ENCODE measurements at regions not wholly inside any gene's neighbourhood (a gene's known extent, or its start where the extent isn't known, plus 50 kb on each side); places are given as distances from the start of the nearest gene placed in this dataset.

- no peaks in the 10 kb centered on the region for H3K4me1 ChIP-seq
- DNase-seq (ENCODE audit: low spot score in 2 of 2) = no peak
- no peaks in the 10 kb centered on the region for H3K9me3 ChIP-seq
- no peak for TF ChIP-seq POLR2A (IDR thresholded peaks at IDR 0.05)
- no peak for TF ChIP-seq EP300 (IDR thresholded peaks at IDR 0.05)
- no peak for TF ChIP-seq CTCF (IDR thresholded peaks at IDR 0.05)
- no peak overlapping the region for H3K4me3 ChIP-seq
- no peaks in the 10 kb centered on the region for H3K36me3 ChIP-seq
- no peaks in the 10 kb centered on the region for H3K27me3 ChIP-seq
- WGBS, 2 donors = 66 to 76% methylated on average over 4 of the region's 4 CpGs
- H3K27ac ChIP-seq = no peak overlapping the region
These were observed 458.7 kb downstream of the MATN1 start for GRCh38 chr1:30264672-30265025.

GRCh38 chr1:30263888-30264671 lies 459.3 kb downstream of the MATN1 start:
- Histone ChIP-seq H3K4me3 (no peak overlapping the region), H3K36me3 (no peaks in the 10 kb centered on the region), H3K27me3 (no peaks in the 10 kb centered on the region), H3K4me1 (no peaks in the 10 kb centered on the region), H3K27ac (no peak overlapping the region), H3K9me3 (no peaks in the 10 kb centered on the region)
- TF ChIP-seq EP300 (IDR thresholded peaks at IDR 0.05) = no peak
- TF ChIP-seq POLR2A (IDR thresholded peaks at IDR 0.05) = no peak
- no peak for TF ChIP-seq CTCF (IDR thresholded peaks at IDR 0.05)
- 71 to 82% methylated on average over 9 of the region's 9 CpGs for WGBS, 2 donors
- no peak for DNase-seq (ENCODE audit: low spot score in 2 of 2)

- H3K4me3 ChIP-seq = no peak overlapping the region
- no peaks in the 10 kb centered on the region for H3K9me3 ChIP-seq
- WGBS, 2 donors = 90 to 93% methylated on average over 3 to 4 of the region's 4 CpGs
- no peaks in the 10 kb centered on the region for H3K27me3 ChIP-seq
- no peak for TF ChIP-seq CTCF (IDR thresholded peaks at IDR 0.05)
- TF ChIP-seq EP300 (IDR thresholded peaks at IDR 0.05) = no peak
- TF ChIP-seq POLR2A (IDR thresholded peaks at IDR 0.05) = no peak
- no peaks in the 10 kb centered on the region for H3K36me3 ChIP-seq
- H3K4me1 ChIP-seq = no peaks in the 10 kb centered on the region
- no peak for DNase-seq (ENCODE audit: low spot score in 2 of 2)
- no peak overlapping the region for H3K27ac ChIP-seq
These were observed 460.0 kb downstream of the MATN1 start for GRCh38 chr1:30263405-30263804.

GRCh38 chr1:30262158-30262557 lies 461.2 kb downstream of the MATN1 start:
- Histone ChIP-seq H3K9me3 (no peaks in the 10 kb centered on the region), H3K4me1 (no peaks in the 10 kb centered on the region), H3K36me3 (no peaks in the 10 kb centered on the region), H3K4me3 (no peak overlapping the region), H3K27ac (no peak overlapping the region), H3K27me3 (peaks cover 0 to 9% of the 10 kb centered on the region in 2 donors)
- 72 to 82% methylated on average over 5 of the region's 5 CpGs for WGBS, 2 donors
- no peak for DNase-seq (ENCODE audit: low spot score in 2 of 2)
- TF ChIP-seq POLR2A (IDR thresholded peaks at IDR 0.05) = no peak
- TF ChIP-seq EP300 (IDR thresholded peaks at IDR 0.05) = no peak
- TF ChIP-seq CTCF (IDR thresholded peaks at IDR 0.05) = no peak

- Histone ChIP-seq H3K27ac (no peak overlapping the region), H3K4me3 (no peak overlapping the region), H3K36me3 (no peaks in the 10 kb centered on the region), H3K27me3 (peaks cover 0 to 9% of the 10 kb centered on the region in 2 donors), H3K4me1 (no peaks in the 10 kb centered on the region), H3K9me3 (no peaks in the 10 kb centered on the region)
- no peak for DNase-seq (ENCODE audit: low spot score in 2 of 2)
- TF ChIP-seq EP300 (IDR thresholded peaks at IDR 0.05) = no peak
- TF ChIP-seq CTCF (IDR thresholded peaks at IDR 0.05) = no peak
- TF ChIP-seq POLR2A (IDR thresholded peaks at IDR 0.05) = no peak
- 59 to 84% methylated on average over 3 of the region's 3 CpGs for WGBS, 2 donors
These were observed 463.1 kb downstream of the MATN1 start for GRCh38 chr1:30260318-30260717.
